ENCODE measurements at regions not wholly inside any gene's neighbourhood (a gene's known extent, or its start where the extent isn't known, plus 50 kb on each side); places are given as distances from the start of the nearest gene placed in this dataset.

DNA sequence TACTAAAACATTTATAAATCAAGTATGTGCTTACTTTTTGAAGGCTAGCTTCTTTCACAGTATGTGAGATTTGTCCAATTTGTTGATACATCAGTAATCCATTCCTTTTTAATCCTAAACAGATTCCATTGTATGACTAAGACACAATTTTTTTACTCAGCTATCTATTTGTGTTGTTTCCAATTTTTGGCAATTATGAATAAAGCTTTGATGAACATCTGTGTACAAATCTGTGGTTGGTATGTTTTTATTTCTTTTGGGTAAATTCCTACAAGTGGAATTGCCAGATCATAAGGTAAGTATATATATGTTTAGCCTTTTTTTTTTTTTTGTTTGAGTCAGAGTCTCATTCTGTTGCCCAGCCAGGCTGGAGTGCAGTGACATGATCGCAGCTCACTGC lies 56.2 kb upstream of the VEPH1 start:
- no peaks in the 10 kb centered on the region for H3K4me1 Mint-ChIP-seq
- Histone ChIP-seq H3K23me2 (ENCODE audit: insufficient read length, low read depth, low read length, poor library complexity, severe bottlenecking) (no peaks in the 10 kb centered on the region), H4K20me1 (ENCODE audit: control insufficient read depth, insufficient read depth, insufficient read length) (no peaks in the 10 kb centered on the region), H3K14ac (ENCODE audit: insufficient read depth, low read length) (no peak overlapping the region), H3T11ph (ENCODE audit: low read length) (no peak overlapping the region), H3K18ac (ENCODE audit: insufficient read length, low read depth, low read length) (no peak overlapping the region), H3K4ac (ENCODE audit: low read depth, low read length) (no peak overlapping the region), H2AK5ac (ENCODE audit: insufficient read length, low read length) (no peak overlapping the region), H4K5ac (ENCODE audit: insufficient read length, low read depth, low read length) (no peak overlapping the region), H3K27me3 (ENCODE audit: insufficient read depth, low read length) (no peaks in the 10 kb centered on the region), H3K9me3 (ENCODE audit: control insufficient read depth, low read depth, low read length) (no peaks in the 10 kb centered on the region), H4K8ac (replicated peaks; ENCODE audit: insufficient read length, low read depth, low read length) (no peak overlapping the region), H3K79me2 (ENCODE audit: insufficient read depth, low read length) (no peaks in the 10 kb centered on the region), H2BK120ac (ENCODE audit: low read depth, low read length, poor library complexity, severe bottlenecking) (no peak overlapping the region), H2BK5ac (ENCODE audit: insufficient read length, low read length) (no peak overlapping the region), H3K4me1 (ENCODE audit: insufficient read depth, low read length) (no peaks in the 10 kb centered on the region), H2BK15ac (ENCODE audit: low read depth, low read length) (no peak overlapping the region), H3K9ac (ENCODE audit: extremely low read depth, insufficient read length, low read length) (no peak overlapping the region), H2AFZ (ENCODE audit: low read length) (no peak overlapping the region), H3K56ac (ENCODE audit: insufficient read length, low read depth, low read length) (no peak overlapping the region), H3K79me1 (ENCODE audit: insufficient read depth, low read depth, low read length, poor library complexity, severe bottlenecking) (no peaks in the 10 kb centered on the region), H3K4me2 (ENCODE audit: insufficient read depth, insufficient read length, low read length) (no peak overlapping the region), H2BK12ac (ENCODE audit: insufficient read length, low read depth, low read length) (no peak overlapping the region), H4K91ac (ENCODE audit: insufficient read length, low read depth, low read length) (no peak overlapping the region), H3K23ac (ENCODE audit: insufficient read length, low read depth, low read length) (no peak overlapping the region), H2BK20ac (ENCODE audit: low read depth, low read length, poor library complexity, severe bottlenecking) (no peak overlapping the region), H3K27ac (ENCODE audit: insufficient read length, low read depth, low read length) (no peak overlapping the region)
- H3K4me3 Mint-ChIP-seq: no peak overlapping the region
- H3K36me3 Mint-ChIP-seq (ENCODE audit: insufficient read depth in 1 of 3, low read depth in 3 of 3): peaks cover 0 to 2% (median 0%) of the 10 kb centered on the region in 3 experiments; a peak in 2 of 7 replicates
- H3K27ac Mint-ChIP-seq: no peak overlapping the region
- peaks cover 2 to 3% of the 10 kb centered on the region in 2 experiments; a peak in 3 of 5 replicates for H3K9me3 Mint-ChIP-seq
- no peak for TF ChIP-seq CTCF (conservative IDR thresholded peaks at IDR 0.05)
- DNase-seq: no peak
- no peaks in the 10 kb centered on the region for H3K27me3 Mint-ChIP-seq (ENCODE audit: low read depth)
- no CpG with 5 or more reads among the region's 1 CpG for WGBS (ENCODE audit: extremely low coverage, insufficient read length, low lambda C conversion rate)

Data from H9 (cell line).